Endodermal cell (in vitro differentiated cells): ENCODE measurements at regions not wholly inside any gene's neighbourhood (a gene's known extent, or its start where the extent isn't known, plus 50 kb on each side); places are given as distances from the start of the nearest gene placed in this dataset.

Experiments
- DNase-seq: peaks from one replicate; pipeline ENCODE4 v3.0.0-alpha.2; 2017
- H3K27ac ChIP-seq: 2 replicates; pipeline ENCODE4 v1.5.1; 2013; ENCODE audit warnings: mild to moderate bottlenecking, low read depth, low read length, moderate library complexity
- H3K27me3 ChIP-seq: 2 replicates; pipeline ENCODE4 v1.6.1; 2013; ENCODE audit warnings: mild to moderate bottlenecking, low read length, moderate library complexity; ENCODE audit not compliant: insufficient read depth, control insufficient read depth, poor library complexity, severe bottlenecking
- H3K36me3 ChIP-seq: 2 replicates; pipeline ENCODE4 v1.7.0; 2013; ENCODE audit warnings: mild to moderate bottlenecking, low read length, moderate library complexity; ENCODE audit not compliant: control insufficient read depth, insufficient read depth
- H3K4me1 ChIP-seq: one replicate; pipeline ENCODE4 v1.7.0; 2013; ENCODE audit warnings: low read length; ENCODE audit not compliant: control insufficient read depth, insufficient read depth
- H3K4me3 ChIP-seq: 2 replicates; pipeline ENCODE4 v1.5.1; 2013; ENCODE audit warnings: mild to moderate bottlenecking, low read length, moderate library complexity
- H3K9ac ChIP-seq: 2 replicates; pipeline ENCODE4 v1.6.1; 2013; ENCODE audit warnings: mild to moderate bottlenecking, low read length, moderate library complexity; ENCODE audit not compliant: poor library complexity, severe bottlenecking; ENCODE audit errors: extremely low read depth
- H3K9me3 ChIP-seq: 2 replicates; pipeline ENCODE4 v1.6.1; 2013; ENCODE audit warnings: mild to moderate bottlenecking, low read length, moderate library complexity; ENCODE audit not compliant: control insufficient read depth
- H3K27ac Mint-ChIP-seq: 2 replicates; pipeline ENCODE4 v1.8.0; 2020; ENCODE audit warnings: mixed read lengths
- H3K27me3 Mint-ChIP-seq: 2 replicates; pipeline ENCODE4 v1.8.0; 2021; ENCODE audit warnings: mild to moderate bottlenecking, mixed read lengths; ENCODE audit not compliant: insufficient read depth
- H3K36me3 Mint-ChIP-seq: 2 replicates; pipeline ENCODE4 v1.8.0; 2020; ENCODE audit warnings: low read depth, mixed read lengths
- H3K4me1 Mint-ChIP-seq: 2 replicates; pipeline ENCODE4 v1.8.0; 2020; ENCODE audit warnings: mixed read lengths
- H3K4me3 Mint-ChIP-seq: 2 replicates; pipeline ENCODE4 v1.8.0; 2020; ENCODE audit warnings: mild to moderate bottlenecking, moderate library complexity, mixed read lengths
- H3K9me3 Mint-ChIP-seq: 2 replicates; pipeline ENCODE4 v1.8.0; 2020; ENCODE audit warnings: mild to moderate bottlenecking, mixed read lengths
- WGBS, 2 experiments: methylation state at CpG; one replicate each; pipeline versions ENCODE4 v1.1.5 to v1.1.7; 2013; ENCODE audit warnings: missing lambda C conversion rate in 2 of 2, mixed read lengths in 1 of 2; ENCODE audit not compliant: insufficient coverage in 1 of 2, insufficient read length in 1 of 2; 5-methylcytosine and 5-hydroxymethylcytosine counted together
- TF ChIP-seq, protein P1 (sequence below): fragments of 200-600 bp; sonication (generic); conservative IDR thresholded peaks from 2 replicates; pipeline ENCODE4 v1.5.0; 2021; ENCODE audit warnings: antibody characterized with exemption, mild to moderate bottlenecking

DNA sequence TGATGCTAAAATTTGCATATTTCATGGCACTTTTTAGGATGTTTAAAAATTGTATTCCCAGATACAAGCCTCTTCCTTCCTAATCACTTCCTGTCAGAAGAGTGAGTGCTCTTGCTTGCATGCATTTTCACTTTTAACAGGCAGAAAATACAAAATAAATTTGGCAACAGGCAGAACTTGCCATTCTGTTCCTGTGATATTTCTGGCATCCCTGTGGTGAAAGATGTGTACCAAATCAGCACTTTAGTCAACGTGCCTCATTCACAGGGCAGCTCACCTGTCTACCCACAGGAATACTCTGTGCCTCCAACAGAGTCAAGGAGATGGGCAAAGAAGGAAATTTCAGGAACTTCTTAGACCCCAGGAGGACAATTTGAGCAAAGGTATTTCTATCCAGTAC is 360.9 kb downstream of the AKAIN1 start:
- Histone ChIP-seq H3K4me3 (no peak overlapping the region), H3K4me1 (no peaks in the 10 kb centered on the region), H3K9me3 (no peaks in the 10 kb centered on the region), H3K27ac (no peak overlapping the region), H3K9ac (no peak overlapping the region), H3K36me3 (no peaks in the 10 kb centered on the region), H3K27me3 (no peaks in the 10 kb centered on the region)
- H3K4me1 Mint-ChIP-seq = peaks cover 17% of the 10 kb centered on the region
- TF ChIP-seq, protein P1, sequence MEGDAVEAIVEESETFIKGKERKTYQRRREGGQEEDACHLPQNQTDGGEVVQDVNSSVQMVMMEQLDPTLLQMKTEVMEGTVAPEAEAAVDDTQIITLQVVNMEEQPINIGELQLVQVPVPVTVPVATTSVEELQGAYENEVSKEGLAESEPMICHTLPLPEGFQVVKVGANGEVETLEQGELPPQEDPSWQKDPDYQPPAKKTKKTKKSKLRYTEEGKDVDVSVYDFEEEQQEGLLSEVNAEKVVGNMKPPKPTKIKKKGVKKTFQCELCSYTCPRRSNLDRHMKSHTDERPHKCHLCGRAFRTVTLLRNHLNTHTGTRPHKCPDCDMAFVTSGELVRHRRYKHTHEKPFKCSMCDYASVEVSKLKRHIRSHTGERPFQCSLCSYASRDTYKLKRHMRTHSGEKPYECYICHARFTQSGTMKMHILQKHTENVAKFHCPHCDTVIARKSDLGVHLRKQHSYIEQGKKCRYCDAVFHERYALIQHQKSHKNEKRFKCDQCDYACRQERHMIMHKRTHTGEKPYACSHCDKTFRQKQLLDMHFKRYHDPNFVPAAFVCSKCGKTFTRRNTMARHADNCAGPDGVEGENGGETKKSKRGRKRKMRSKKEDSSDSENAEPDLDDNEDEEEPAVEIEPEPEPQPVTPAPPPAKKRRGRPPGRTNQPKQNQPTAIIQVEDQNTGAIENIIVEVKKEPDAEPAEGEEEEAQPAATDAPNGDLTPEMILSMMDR = no peak
- no peak overlapping the region for H3K27ac Mint-ChIP-seq
- no peak overlapping the region for H3K4me3 Mint-ChIP-seq
- H3K36me3 Mint-ChIP-seq = no peaks in the 10 kb centered on the region
- no peaks in the 10 kb centered on the region for H3K27me3 Mint-ChIP-seq
- H3K9me3 Mint-ChIP-seq = peaks cover 3% of the 10 kb centered on the region
- WGBS, 2 experiments = 74% methylated on average over 1 of the region's 1 CpG; no CpG with 5 or more reads in 1 of the 2 experiments
- DNase-seq = no peak

DNA sequence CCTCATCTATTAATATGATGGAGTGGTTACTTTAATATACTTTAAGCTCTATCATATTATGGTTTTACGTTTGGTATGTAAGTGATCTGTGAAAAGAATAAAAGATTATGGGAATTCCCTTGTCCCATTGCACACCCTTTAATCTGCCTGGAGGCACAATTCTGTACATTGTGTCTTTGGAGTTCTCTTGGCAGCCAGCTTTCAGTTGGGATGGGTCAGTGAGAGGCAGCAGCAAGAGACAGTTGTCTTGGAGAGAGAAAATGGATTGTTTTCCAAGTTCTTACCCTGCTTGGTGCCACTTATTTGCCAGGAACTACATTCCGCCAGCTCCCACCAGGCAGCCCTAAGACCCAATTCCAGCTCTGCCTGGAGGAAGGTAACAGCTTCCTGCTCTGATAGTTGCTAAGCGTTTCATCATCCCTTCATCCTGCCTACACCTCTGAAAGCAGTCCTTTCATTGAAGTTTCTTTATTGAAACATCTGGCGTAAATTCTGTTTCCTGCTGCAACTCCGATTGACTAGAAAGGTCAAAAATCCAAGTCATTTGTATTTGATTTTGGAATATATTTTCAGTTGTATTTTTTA is 365.2 kb downstream of the AKAIN1 start:
- H3K4me3 ChIP-seq = no peak overlapping the region
- no peak overlapping the region for H3K27ac ChIP-seq
- peaks cover 3% of the 10 kb centered on the region for H3K9me3 Mint-ChIP-seq
- H3K36me3 Mint-ChIP-seq = no peaks in the 10 kb centered on the region
- TF ChIP-seq, protein P1 = no peak
- no peaks in the 10 kb centered on the region for H3K36me3 ChIP-seq
- no peak overlapping the region for H3K27ac Mint-ChIP-seq
- no peak overlapping the region for H3K4me3 Mint-ChIP-seq
- H3K9ac ChIP-seq = no peak overlapping the region
- no peaks in the 10 kb centered on the region for H3K27me3 ChIP-seq
- no peaks in the 10 kb centered on the region for H3K27me3 Mint-ChIP-seq
- H3K4me1 ChIP-seq = no peaks in the 10 kb centered on the region
- H3K9me3 ChIP-seq = no peaks in the 10 kb centered on the region
- DNase-seq = no peak
- H3K4me1 Mint-ChIP-seq = peaks cover 8% of the 10 kb centered on the region
- 77 to 100% methylated on average over 1 to 5 of the region's 5 CpGs for WGBS, 2 experiments

DNA sequence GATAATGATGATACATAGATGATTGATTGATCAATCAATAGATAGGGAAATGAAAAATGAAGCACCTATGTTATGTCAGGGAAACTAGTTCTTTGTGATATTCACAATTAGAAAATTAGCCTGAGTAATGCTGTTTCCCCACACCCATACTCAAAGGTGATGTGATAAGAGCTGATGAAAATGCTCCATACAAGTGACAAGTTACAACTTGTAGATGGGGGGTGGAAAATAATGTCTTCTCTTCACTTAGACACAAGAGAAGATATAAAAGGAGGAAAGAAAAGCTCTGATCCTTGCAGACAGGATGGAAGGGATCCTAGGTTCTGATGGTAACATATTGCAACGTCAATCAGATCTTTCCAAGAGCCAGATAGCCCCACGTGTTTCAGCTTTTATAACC is 365.9 kb downstream of the AKAIN1 start:
- peaks cover 3% of the 10 kb centered on the region for H3K9me3 Mint-ChIP-seq
- Histone ChIP-seq H3K4me1 (no peaks in the 10 kb centered on the region), H3K27ac (no peak overlapping the region), H3K4me3 (no peak overlapping the region), H3K36me3 (no peaks in the 10 kb centered on the region), H3K27me3 (no peaks in the 10 kb centered on the region), H3K9me3 (no peaks in the 10 kb centered on the region), H3K9ac (no peak overlapping the region)
- no peaks in the 10 kb centered on the region for H3K27me3 Mint-ChIP-seq
- H3K36me3 Mint-ChIP-seq = no peaks in the 10 kb centered on the region
- no peak overlapping the region for H3K27ac Mint-ChIP-seq
- 84 to 100% methylated on average over 1 to 2 of the region's 2 CpGs for WGBS, 2 experiments
- DNase-seq = no peak
- H3K4me3 Mint-ChIP-seq = no peak overlapping the region
- H3K4me1 Mint-ChIP-seq = peaks cover 7% of the 10 kb centered on the region
- TF ChIP-seq, protein P1 = no peak
